HepG2 (cell line): ENCODE measurements at regions not wholly inside any gene's neighbourhood (a gene's known extent, or its start where the extent isn't known, plus 50 kb on each side); places are given as distances from the start of the nearest gene placed in this dataset.
A peak's percentile ranks its signal among the peaks of the same experiment; 100 is the strongest.

ENCODE experiments used
- ATAC-seq: fragments of 200-7000 bp; cut with Tn5 transposase; 3 replicates; pipeline ENCODE4 v1.9.1; 2020; ENCODE audit warnings: mild to moderate bottlenecking, moderate library complexity
- BruUV-seq: library from RNA; stranded (reverse); fragments of 400-500 nt; replicated peaks from 2 replicates; lab custom pipeline; 2021; lab: Mats Ljungman, UMichigan
- CTCF ChIA-PET: fragments of 300-600 bp; formaldehyde crosslinking; extraction: SDS; loops from one replicate; lab custom pipeline; 2021; ENCODE audit warnings: low total read pairs, inconsistent platforms, low intra/inter-chr PET ratio; lab: Yijun Ruan, JAX
- POLR2A ChIA-PET: fragments of 350-600 bp; sonication (Branson Sonifier 250); formaldehyde crosslinking; loops from one replicate; lab custom pipeline; 2020; ENCODE audit warnings: antibody characterized with exemption, inconsistent platforms; lab: Yijun Ruan, JAX
- DNase-seq: peaks from one replicate; pipeline ENCODE4 v3.0.0-alpha.2; 2015; ENCODE audit warnings: low spot score
- FAIRE-seq: peaks from 3 replicates; lab custom pipeline; 2011; peaks lifted over from hg19 to GRCh38; lab: Jason Lieb, UNC
- H2AFZ ChIP-seq: one replicate; pipeline ENCODE4 v1.6.1; 2011; ENCODE audit warnings: low read length, inconsistent platforms
- H3K27ac ChIP-seq: fragments of 300-600 bp; 3 replicates; pipeline ENCODE4 v1.8.0; 2011; ENCODE audit warnings: mixed run types, mild to moderate bottlenecking, mixed read lengths, low read length, inconsistent platforms; ENCODE audit not compliant: insufficient read depth; ENCODE audit errors: extremely low read length
- H3K27me3 ChIP-seq, 2 experiments: fragments of 200-600 bp in 1 of 2; 2 replicates in 1 of 2; 3 replicates in 1 of 2; pipeline versions ENCODE4 v1.6.0 to v1.8.0; 2011; ENCODE audit warnings: low read length in 2 of 2, mild to moderate bottlenecking in 2 of 2, moderate library complexity in 2 of 2, inconsistent platforms in 1 of 2; ENCODE audit not compliant: insufficient read depth in 2 of 2, control insufficient read depth in 1 of 2
- H3K36me3 ChIP-seq, 2 experiments: fragments of 200-600 bp in 1 of 2; replicated peaks in 1 of 2; 2 replicates in 1 of 2; 3 replicates in 1 of 2; pipeline versions ENCODE4 v1.5.1 to v1.8.0; 2011; ENCODE audit warnings: low read length in 2 of 2, inconsistent platforms in 1 of 2; ENCODE audit not compliant: insufficient read depth in 2 of 2, control insufficient read depth in 1 of 2
- H3K4me1 ChIP-seq: 2 replicates; pipeline ENCODE4 v1.5.1; 2012; ENCODE audit warnings: low read length, inconsistent platforms; ENCODE audit not compliant: insufficient read depth
- H3K4me2 ChIP-seq: 2 replicates; pipeline ENCODE4 v1.6.0; 2011; ENCODE audit warnings: low read depth, low read length, inconsistent platforms
- H3K4me3 ChIP-seq, 3 experiments: fragments of 200-600 bp in 1 of 3; sonication (generic), shearing (Covaris generic) in 1 of 3; replicated peaks in 1 of 3; 2 replicates each; pipeline ENCODE4 v1.5.1; 2011 to 2016; ENCODE audit warnings: low read length in 3 of 3, inconsistent platforms in 2 of 3, low read depth in 2 of 3, mild to moderate bottlenecking in 2 of 3, control low read depth in 1 of 3, mixed read lengths in 1 of 3; ENCODE audit not compliant: insufficient read depth in 1 of 3
- H3K79me2 ChIP-seq: one replicate; pipeline ENCODE4 v1.6.1; 2011; ENCODE audit warnings: low read length, inconsistent platforms; ENCODE audit not compliant: insufficient read depth
- H3K9ac ChIP-seq: 2 replicates; pipeline ENCODE4 v1.6.0; 2011; ENCODE audit warnings: mild to moderate bottlenecking, low read depth, low read length, inconsistent platforms; ENCODE audit not compliant: insufficient read depth
- H3K9me3 ChIP-seq: 2 replicates; pipeline ENCODE4 v1.5.1; 2012; ENCODE audit warnings: mild to moderate bottlenecking, low read length
- H4K20me1 ChIP-seq: 2 replicates; pipeline ENCODE4 v1.6.0; 2011; ENCODE audit warnings: inconsistent platforms, mild to moderate bottlenecking, low read length, moderate library complexity; ENCODE audit not compliant: insufficient read depth
- FOXK1 ChIP-seq: sonication (generic); formaldehyde crosslinking; IDR thresholded peaks from 2 replicates; pipeline ENCODE4 v1.4.0; 2020; ENCODE audit warnings: low read depth, missing genetic modification reagents, borderline replicate concordance
- HNRNPUL1 ChIP-seq: fragments of 200-400 bp; formaldehyde crosslinking; IDR thresholded peaks from 2 replicates; pipeline ENCODE4 v1.6.1; 2017; ENCODE audit warnings: low read depth, mild to moderate bottlenecking, low read length, moderate library complexity
- KLF9 ChIP-seq: IDR thresholded peaks from 2 replicates; pipeline ENCODE4 v1.6.1; 2016; ENCODE audit warnings: low read depth
- ZFP82 ChIP-seq: sonication (generic); formaldehyde crosslinking; IDR thresholded peaks from 2 replicates; pipeline ENCODE4 v1.5.1; 2020; ENCODE audit warnings: mild to moderate bottlenecking, missing genetic modification reagents, borderline replicate concordance
- ZKSCAN5 ChIP-seq: sonication (generic); formaldehyde crosslinking; IDR thresholded peaks from 2 replicates; pipeline ENCODE4 v1.5.1; 2020; ENCODE audit warnings: mild to moderate bottlenecking, missing genetic modification reagents
- ZNF724P ChIP-seq: sonication (generic); formaldehyde crosslinking; IDR thresholded peaks from 2 replicates; pipeline ENCODE4 v1.8.0; 2022; ENCODE audit warnings: missing genetic modification reagents, borderline replicate concordance
- ZNF780A ChIP-seq: sonication (generic); formaldehyde crosslinking; IDR thresholded peaks from 2 replicates; pipeline ENCODE4 v1.8.0; 2022; ENCODE audit warnings: mild to moderate bottlenecking, missing genetic modification reagents, moderate library complexity
- WGBS: methylation state at CpG from one replicate; pipeline ENCODE4 v1.1.6; 2017; ENCODE audit warnings: low lambda C conversion rate; 5-methylcytosine and 5-hydroxymethylcytosine counted together
- in situ Hi-C: cut with HindIII; loops from 2 replicates; pipeline ENCODE4 v1.10.0; 2017; ENCODE audit warnings: low pct_unique_long_range_greater_than_20kb; ENCODE audit not compliant: extremely low pct_ligation_motif_present
- intact Hi-C: fragments of 100-400 bp; cut with micrococcal nuclease; formaldehyde crosslinking; loops from one replicate; pipeline ENCODE4 v1.10.0; 2022; ENCODE audit not compliant: unreplicated experiment
- TF ChIP-seq, protein P1 (sequence below): sonication (generic); formaldehyde crosslinking; IDR thresholded peaks from 2 replicates; pipeline ENCODE4 v1.5.1; 2020; ENCODE audit warnings: mild to moderate bottlenecking, missing genetic modification reagents
- TF ChIP-seq, protein P2 (sequence below): sonication (generic); formaldehyde crosslinking; IDR thresholded peaks from 2 replicates; pipeline ENCODE4 v1.5.1; 2020; ENCODE audit warnings: missing genetic modification reagents, mild to moderate bottlenecking, borderline replicate concordance
- TF ChIP-seq, protein P3 (sequence below): IDR thresholded peaks from 2 replicates; pipeline ENCODE4 v1.6.1; 2018; ENCODE audit warnings: missing genetic modification reagents, mild to moderate bottlenecking, missing compliant biosample characterization
- TF ChIP-seq, protein P4 (sequence below): sonication (generic); formaldehyde crosslinking; IDR thresholded peaks from 2 replicates; pipeline ENCODE4 v1.5.1; 2020; ENCODE audit warnings: missing genetic modification reagents, mild to moderate bottlenecking, borderline replicate concordance
- TF ChIP-seq, protein P5 (sequence below): sonication (generic); formaldehyde crosslinking; IDR thresholded peaks from 2 replicates; pipeline ENCODE4 v1.4.0; 2020; ENCODE audit warnings: missing genetic modification reagents, borderline replicate concordance

DNA sequence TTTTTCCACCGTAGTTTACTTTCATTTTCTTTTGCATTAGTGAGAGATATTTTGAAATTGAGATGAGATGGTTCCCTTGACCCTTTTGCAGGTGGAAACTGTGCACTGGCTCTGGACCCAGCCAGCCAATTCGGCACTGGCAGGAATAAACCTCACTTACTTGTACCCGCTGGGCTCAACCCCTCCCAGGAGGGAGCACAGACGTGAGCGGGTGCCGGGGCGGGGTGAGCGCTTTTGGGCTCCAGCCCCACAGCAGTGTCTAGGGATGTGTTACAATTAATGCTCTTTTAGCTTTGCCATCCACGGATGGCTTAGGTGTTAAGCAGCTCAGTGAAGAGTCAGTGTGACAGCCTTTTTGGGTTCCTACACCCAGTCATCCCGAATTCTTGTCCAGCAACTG is 766.1 kb upstream of the CHD1 start:
- H2AFZ ChIP-seq, result no peak overlapping the region
- H3K79me2 ChIP-seq, result no peaks in the 10 kb centered on the region
- no peak overlapping the region for H3K27ac ChIP-seq
- in situ Hi-C loops (no loop called here), intact Hi-C loops (no loop called here)
- FAIRE-seq (no peak), DNase-seq (no peak), ATAC-seq (no peak; the same call in 2 of the 3 replicates)
- H3K27me3 ChIP-seq, result no peaks in the 10 kb centered on the region; a peak in 1 of 5 replicates
- 22% methylated on average over 7 of the region's 10 CpGs for WGBS
- peak overlapping the region; percentile 29 for H3K4me2 ChIP-seq
- no peak overlapping the region; a peak in 1 of 6 replicates for H3K4me3 ChIP-seq
- CTCF ChIA-PET, result no interaction called here
- no peaks in the 10 kb centered on the region for H3K4me1 ChIP-seq
- no peaks in the 10 kb centered on the region for H3K9me3 ChIP-seq
- H4K20me1 ChIP-seq, result no peaks in the 10 kb centered on the region
- H3K36me3 ChIP-seq, result no peaks in the 10 kb centered on the region
- H3K9ac ChIP-seq, result no peak overlapping the region
- POLR2A ChIA-PET, result no interaction called here
- BruUV-seq, result no TSS peak
- TF ChIP-seq, protein P1, sequence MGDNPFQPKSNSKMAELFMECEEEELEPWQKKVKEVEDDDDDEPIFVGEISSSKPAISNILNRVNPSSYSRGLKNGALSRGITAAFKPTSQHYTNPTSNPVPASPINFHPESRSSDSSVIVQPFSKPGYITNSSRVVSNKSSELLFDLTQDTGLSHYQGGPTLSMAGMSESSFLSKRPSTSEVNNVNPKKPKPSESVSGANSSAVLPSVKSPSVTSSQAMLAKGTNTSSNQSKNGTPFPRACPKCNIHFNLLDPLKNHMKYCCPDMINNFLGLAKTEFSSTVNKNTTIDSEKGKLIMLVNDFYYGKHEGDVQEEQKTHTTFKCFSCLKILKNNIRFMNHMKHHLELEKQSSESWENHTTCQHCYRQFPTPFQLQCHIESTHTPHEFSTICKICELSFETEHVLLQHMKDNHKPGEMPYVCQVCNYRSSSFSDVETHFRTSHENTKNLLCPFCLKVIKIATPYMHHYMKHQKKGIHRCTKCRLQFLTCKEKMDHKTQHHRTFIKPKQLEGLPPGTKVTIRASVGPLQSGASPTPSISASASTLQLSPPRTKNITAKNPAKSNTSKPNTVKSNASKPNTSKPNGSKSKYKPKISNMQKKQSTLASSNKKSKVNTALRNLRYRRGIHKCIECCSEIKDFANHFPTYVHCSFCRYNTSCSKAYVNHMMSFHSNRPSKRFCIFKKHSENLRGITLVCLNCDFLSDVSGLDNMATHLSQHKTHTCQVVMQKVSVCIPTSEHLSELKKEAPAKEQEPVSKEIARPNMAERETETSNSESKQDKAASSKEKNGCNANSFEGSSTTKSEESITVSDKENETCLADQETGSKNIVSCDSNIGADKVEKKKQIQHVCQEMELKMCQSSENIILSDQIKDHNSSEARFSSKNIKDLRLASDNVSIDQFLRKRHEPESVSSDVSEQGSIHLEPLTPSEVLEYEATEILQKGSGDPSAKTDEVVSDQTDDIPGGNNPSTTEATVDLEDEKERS (CRISPR knock-in tag), result no peak
- TF ChIP-seq ZNF780A (CRISPR knock-in tag) (no peak), ZKSCAN5 (CRISPR knock-in tag) (no peak), KLF9 (CRISPR knock-in tag) (no peak), HNRNPUL1 (no peak), ZFP82 (CRISPR knock-in tag) (no peak), ZNF724P (CRISPR knock-in tag) (no peak), FOXK1 (CRISPR knock-in tag) (no peak)
- TF ChIP-seq, protein P2, sequence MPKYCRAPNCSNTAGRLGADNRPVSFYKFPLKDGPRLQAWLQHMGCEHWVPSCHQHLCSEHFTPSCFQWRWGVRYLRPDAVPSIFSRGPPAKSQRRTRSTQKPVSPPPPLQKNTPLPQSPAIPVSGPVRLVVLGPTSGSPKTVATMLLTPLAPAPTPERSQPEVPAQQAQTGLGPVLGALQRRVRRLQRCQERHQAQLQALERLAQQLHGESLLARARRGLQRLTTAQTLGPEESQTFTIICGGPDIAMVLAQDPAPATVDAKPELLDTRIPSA, result no peak
- TF ChIP-seq, protein P3, sequence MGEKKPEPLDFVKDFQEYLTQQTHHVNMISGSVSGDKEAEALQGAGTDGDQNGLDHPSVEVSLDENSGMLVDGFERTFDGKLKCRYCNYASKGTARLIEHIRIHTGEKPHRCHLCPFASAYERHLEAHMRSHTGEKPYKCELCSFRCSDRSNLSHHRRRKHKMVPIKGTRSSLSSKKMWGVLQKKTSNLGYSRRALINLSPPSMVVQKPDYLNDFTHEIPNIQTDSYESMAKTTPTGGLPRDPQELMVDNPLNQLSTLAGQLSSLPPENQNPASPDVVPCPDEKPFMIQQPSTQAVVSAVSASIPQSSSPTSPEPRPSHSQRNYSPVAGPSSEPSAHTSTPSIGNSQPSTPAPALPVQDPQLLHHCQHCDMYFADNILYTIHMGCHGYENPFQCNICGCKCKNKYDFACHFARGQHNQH (CRISPR knock-in tag), result no peak
- TF ChIP-seq, protein P4, sequence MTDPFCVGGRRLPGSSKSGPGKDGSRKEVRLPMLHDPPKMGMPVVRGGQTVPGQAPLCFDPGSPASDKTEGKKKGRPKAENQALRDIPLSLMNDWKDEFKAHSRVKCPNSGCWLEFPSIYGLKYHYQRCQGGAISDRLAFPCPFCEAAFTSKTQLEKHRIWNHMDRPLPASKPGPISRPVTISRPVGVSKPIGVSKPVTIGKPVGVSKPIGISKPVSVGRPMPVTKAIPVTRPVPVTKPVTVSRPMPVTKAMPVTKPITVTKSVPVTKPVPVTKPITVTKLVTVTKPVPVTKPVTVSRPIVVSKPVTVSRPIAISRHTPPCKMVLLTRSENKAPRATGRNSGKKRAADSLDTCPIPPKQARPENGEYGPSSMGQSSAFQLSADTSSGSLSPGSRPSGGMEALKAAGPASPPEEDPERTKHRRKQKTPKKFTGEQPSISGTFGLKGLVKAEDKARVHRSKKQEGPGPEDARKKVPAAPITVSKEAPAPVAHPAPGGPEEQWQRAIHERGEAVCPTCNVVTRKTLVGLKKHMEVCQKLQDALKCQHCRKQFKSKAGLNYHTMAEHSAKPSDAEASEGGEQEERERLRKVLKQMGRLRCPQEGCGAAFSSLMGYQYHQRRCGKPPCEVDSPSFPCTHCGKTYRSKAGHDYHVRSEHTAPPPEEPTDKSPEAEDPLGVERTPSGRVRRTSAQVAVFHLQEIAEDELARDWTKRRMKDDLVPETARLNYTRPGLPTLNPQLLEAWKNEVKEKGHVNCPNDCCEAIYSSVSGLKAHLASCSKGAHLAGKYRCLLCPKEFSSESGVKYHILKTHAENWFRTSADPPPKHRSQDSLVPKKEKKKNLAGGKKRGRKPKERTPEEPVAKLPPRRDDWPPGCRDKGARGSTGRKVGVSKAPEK, result no peak
- TF ChIP-seq, protein P5, sequence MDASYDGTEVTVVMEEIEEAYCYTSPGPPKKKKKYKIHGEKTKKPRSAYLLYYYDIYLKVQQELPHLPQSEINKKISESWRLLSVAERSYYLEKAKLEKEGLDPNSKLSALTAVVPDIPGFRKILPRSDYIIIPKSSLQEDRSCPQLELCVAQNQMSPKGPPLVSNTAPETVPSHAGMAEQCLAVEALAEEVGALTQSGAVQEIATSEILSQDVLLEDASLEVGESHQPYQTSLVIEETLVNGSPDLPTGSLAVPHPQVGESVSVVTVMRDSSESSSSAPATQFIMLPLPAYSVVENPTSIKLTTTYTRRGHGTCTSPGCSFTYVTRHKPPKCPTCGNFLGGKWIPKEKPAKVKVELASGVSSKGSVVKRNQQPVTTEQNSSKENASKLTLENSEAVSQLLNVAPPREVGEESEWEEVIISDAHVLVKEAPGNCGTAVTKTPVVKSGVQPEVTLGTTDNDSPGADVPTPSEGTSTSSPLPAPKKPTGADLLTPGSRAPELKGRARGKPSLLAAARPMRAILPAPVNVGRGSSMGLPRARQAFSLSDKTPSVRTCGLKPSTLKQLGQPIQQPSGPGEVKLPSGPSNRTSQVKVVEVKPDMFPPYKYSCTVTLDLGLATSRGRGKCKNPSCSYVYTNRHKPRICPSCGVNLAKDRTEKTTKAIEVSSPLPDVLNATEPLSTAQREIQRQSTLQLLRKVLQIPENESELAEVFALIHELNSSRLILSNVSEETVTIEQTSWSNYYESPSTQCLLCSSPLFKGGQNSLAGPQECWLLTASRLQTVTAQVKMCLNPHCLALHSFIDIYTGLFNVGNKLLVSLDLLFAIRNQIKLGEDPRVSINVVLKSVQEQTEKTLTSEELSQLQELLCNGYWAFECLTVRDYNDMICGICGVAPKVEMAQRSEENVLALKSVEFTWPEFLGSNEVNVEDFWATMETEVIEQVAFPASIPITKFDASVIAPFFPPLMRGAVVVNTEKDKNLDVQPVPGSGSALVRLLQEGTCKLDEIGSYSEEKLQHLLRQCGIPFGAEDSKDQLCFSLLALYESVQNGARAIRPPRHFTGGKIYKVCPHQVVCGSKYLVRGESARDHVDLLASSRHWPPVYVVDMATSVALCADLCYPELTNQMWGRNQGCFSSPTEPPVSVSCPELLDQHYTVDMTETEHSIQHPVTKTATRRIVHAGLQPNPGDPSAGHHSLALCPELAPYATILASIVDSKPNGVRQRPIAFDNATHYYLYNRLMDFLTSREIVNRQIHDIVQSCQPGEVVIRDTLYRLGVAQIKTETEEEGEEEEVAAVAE, result no peak
